ENCODE measurements at regions not wholly inside any gene's neighbourhood (a gene's known extent, or its start where the extent isn't known, plus 50 kb on each side); places are given as distances from the start of the nearest gene placed in this dataset.

GRCh38 chr3:195013411-195014361 is 257.3 kb downstream of the XXYLT1 start:
- TF ChIP-seq CTCF (IDR thresholded peaks at IDR 0.05 in 4 of 5, conservative IDR thresholded peaks at IDR 0.05 in 1 of 5), result no peak
- TF ChIP-seq POLR2A (IDR thresholded peaks at IDR 0.05), result no peak

Measured in gastrocnemius medialis (tissue), 4 donors.